HG03039 (cell line): ENCODE measurements at regions not wholly inside any gene's neighbourhood (a gene's known extent, or its start where the extent isn't known, plus 50 kb on each side); places are given as distances from the start of the nearest gene placed in this dataset.

Experiments
- ATAC-seq: cut with Tn5 transposase; IDR thresholded peaks from one replicate; pipeline ENCODE4 v1.9.1; 2021; ENCODE audit warnings: mild to moderate bottlenecking, moderate library complexity; ENCODE audit not compliant: unreplicated experiment

GRCh38 chr10:111131168-111131799 lies 54.5 kb downstream of the ADRA2A start:
- no peak for ATAC-seq

GRCh38 chr10:111137007-111137406 lies 60.2 kb downstream of the ADRA2A start:
- ATAC-seq = no peak

DNA sequence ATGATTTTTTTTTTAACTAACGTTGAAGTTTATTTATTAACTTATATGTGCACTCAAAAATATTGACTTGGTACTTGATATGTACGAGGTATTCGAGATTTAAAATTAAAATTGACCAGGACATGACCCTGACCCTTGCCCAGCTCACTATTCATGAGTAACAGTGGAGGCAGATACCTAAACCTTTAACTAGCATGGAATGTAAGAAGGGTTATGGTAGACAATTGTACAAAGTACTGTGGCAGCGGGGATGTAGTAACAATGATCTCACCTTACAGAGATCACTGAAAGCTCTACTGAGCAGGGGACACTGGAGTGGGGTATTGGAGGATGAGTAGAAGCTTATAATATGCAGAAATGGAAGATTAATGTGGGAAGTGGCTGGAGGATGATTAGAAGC lies 60.8 kb downstream of the ADRA2A start:
- ATAC-seq = no peak

GRCh38 chr10:111138544-111138943 lies 61.7 kb downstream of the ADRA2A start:
- ATAC-seq = no peak

DNA sequence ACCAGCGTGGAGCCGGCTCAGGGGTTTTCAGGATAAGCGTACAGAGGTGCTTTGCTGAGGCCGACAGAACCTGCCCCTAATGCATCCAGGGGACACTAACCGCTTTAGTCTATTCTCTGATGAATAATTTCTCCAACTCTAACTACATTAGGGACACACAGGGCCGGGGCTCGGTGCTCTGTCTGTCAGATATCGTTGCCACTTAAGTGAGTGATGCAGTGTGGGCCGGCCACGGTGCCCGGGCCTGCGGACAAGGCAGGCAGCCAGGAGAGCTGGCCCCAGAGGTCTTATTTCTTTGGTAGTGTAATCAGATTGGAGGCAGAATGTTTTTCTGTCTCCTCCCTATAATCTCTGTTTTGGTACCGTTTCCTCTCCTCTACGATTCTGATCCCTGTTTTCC lies 62.7 kb downstream of the ADRA2A start:
- no peak for ATAC-seq

GRCh38 chr10:111142092-111142768 lies 65.4 kb downstream of the ADRA2A start:
- no peak for ATAC-seq

DNA sequence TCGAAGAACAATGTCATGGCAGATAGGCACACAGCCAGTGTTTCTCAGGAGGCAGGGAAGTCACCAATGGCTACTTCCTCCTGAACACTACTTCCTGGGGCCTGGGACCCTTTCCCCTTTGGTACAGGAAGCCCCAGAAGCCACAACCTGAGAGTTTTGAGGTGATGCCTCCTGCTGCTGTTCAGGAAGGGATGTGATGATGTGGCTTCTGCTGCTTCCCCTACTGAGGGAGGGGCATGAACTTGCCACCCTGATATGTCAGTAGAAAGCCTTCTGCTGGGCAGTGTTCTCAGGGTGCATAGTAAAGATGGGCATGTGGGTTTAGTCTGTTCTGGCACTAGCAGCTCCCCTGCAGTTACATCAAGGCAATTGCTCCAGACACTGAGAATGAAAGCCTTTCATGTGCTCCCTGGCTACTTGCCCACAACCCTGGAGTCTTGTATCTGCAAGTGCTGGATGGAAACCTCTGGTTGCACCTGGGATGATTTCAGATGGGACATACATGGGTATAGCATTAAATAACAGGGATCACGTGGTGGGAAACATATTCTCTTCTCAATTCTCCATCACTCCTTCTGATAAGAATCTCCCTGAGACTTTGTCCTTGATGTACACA lies 69.3 kb downstream of the ADRA2A start:
- no peak for ATAC-seq

- ATAC-seq = no peak
These were observed 71.2 kb downstream of the ADRA2A start for GRCh38 chr10:111148025-111148424.

DNA sequence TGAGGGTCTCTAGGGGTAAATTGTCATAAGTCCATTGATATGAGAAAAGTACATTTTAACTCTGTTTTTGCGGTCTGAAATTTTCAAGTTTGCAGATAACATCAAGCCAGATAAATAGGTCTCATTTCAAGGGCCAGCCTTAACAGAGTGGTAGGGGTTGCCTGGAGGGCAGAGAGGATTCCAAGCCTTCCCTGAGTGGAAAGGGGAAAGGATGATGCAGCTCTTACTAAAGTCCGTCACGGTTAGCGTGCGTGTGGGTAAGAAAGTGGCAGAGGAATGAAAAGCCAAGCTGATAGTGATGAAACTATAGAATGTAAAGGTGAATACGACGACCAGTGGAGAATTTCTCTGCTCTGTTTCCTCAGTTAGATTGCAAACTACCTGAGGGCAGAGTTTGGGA lies 71.6 kb downstream of the ADRA2A start:
- no peak for ATAC-seq

DNA sequence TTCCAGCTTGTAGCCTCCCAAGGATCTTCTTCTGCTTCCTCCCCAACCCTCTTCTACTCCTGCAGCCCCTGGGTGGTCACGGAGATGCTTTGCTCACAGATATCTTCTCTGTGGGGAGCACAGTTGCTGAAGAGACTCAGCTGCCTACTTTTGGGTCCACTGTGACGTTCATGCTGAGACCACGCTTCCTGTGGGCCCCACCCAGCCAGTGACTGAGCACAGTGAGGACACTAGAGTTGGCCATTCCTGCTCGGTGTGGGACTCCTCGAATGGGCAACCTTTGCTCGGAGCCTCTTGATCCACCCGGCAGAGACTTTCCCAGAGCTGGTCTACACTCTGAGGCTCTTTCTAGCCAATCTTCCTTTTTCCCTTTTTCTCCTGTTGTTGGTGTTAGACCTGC lies 73.9 kb downstream of the ADRA2A start:
- no peak for ATAC-seq

DNA sequence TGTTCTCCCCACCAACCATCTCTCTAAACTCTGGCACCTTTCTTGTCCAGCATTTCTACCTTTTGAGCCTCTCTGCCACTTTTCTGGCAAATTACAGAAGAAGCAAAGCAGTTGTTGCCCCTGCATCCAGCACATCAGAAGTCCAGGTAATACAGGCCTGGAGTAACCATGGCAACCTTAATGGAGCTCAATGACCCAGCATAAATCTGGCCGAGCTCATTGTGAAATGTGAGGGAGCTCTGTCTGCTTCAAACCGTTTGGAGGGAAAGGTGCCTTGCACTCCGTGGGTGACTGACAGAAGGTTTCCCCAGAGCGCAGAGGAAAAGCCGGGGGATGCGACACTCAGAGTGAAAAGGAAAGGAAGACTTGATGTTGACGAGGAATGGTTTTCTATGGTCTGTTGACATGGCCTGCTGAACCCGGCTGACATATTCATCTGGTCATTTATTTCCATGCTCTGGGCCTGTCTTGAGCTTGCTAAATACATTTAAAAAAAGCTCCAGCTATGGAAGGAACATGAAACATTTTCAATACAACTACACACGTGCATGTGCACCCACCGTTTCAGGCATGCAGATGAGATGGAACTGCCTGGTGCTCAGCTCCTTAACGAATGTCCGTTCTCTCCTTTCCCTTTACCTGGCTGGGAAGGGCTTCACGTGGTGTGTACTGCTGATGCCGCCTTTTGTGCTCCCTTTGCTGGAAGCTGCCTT lies 74.9 kb downstream of the ADRA2A start:
- no peak for ATAC-seq

DNA sequence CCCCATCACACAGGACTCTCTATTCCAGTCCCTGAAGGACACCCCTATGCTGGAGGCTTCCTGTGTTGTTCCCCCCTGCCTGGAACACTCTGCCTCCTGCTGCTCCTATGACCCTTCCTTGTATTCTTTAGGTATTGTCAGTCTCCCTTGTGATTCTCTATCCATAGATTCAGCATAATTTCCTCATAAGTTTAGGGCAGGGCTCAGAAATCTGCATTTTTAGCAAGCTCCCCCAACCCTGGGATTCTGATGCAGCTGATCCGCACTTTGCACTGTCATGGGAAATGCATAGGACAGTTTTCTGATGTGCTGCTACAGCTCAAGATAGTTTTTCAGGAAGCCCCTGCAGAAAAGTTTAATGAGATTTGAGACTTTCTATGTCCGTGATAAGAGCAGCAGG lies 79.9 kb downstream of the ADRA2A start:
- ATAC-seq = no peak

DNA sequence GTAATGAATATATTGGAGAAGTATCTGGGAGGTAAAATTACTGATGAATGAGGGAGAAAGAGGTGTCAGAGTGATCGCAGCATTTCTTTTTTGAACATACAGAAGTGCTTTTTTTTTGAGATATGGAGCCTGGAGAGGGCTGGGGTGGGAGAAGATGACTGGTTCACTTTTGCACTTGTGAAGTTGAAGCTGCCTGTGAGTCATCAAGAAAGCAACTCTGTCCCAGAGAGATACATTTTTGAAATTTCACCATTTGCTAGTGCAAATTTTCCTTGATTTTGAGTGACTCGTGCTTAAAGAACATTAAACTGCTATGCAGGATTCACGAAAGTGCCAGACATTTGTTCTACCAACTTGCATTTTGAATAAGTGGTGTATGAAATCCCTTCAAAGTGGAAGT lies 81.8 kb downstream of the ADRA2A start:
- ATAC-seq = no peak

GRCh38 chr10:111161109-111161874 lies 84.5 kb downstream of the ADRA2A start:
- no peak for ATAC-seq

- ATAC-seq = no peak
These were observed 94.4 kb downstream of the ADRA2A start for GRCh38 chr10:111171183-111171582.

- no peak for ATAC-seq
These were observed 99.0 kb downstream of the ADRA2A start for GRCh38 chr10:111175787-111176186.

DNA sequence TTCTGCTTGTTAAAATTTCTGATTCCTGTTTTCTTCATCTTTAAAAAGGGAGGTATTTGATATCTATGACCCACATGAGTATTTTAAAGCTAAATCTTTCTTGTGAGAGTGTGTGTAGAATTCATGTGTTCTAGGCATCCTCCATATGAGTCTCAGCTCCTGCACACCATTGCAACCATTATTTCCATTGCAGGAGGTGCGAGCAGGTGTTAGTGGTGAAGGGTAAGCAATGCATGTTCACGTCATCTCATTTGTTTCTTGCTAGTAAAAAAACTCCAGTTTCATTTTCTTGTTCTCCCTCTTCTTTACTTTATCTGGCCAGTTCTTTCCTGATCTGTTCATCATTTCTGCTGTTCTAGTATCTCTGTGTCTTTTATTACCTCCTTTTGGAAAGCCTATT lies 100.5 kb downstream of the ADRA2A start:
- ATAC-seq = no peak

DNA sequence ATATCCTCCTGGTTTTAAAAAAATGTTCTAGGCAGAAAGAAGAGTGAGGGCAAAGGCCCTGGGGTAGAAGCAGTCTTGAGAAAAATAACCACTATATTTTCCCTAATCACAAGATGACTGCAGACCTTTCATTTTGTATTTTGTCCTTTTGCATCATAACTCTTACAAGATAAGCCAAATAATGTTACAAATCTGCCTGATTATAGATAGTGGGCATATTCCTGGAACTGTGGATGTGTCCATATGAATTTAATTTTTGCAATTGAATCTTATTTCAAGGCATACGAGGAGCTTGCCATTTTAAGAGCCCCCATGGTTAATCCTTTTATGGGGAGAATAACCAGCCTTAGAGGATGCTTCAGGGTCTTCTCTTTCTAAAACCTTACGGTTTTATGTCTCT lies 102.7 kb downstream of the ADRA2A start:
- no peak for ATAC-seq

DNA sequence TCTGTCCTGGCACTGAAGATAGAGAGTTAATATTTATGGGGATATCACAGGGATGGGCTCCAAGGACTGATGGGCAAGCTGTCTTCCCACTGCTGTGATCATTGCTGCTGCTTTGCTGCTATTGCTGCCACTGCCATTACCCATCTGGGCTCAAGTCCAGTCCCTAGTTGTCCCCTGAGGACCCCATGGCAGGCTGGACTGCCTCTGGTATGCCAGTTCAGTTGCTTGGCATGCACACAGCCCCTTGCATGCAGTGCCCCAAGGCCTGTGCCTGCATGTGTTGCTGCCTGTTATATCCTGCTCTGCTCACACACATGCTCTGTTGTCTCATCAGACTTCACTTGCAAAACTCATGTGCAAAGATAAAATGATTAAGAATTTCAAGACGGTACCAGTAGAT lies 109.5 kb downstream of the ADRA2A start:
- ATAC-seq = no peak

- ATAC-seq = no peak
These were observed 110.3 kb downstream of the ADRA2A start for GRCh38 chr10:111187096-111187495.

- ATAC-seq = no peak
These were observed 122.8 kb downstream of the ADRA2A start for GRCh38 chr10:111199587-111199986.
